Astrocyte (in vitro differentiated cells and primary cell): ENCODE measurements at regions not wholly inside any gene's neighbourhood (a gene's known extent, or its start where the extent isn't known, plus 50 kb on each side); places are given as distances from the start of the nearest gene placed in this dataset.

Source experiments
- DNase-seq: peaks from one replicate; pipeline ENCODE4 v3.0.0-alpha.2; 2010; ENCODE audit warnings: low read depth
- FAIRE-seq: peaks from 2 replicates; lab custom pipeline; 2011; peaks lifted over from hg19 to GRCh38; lab: Jason Lieb, UNC
- H2AFZ ChIP-seq: 2 replicates; pipeline ENCODE4 v1.6.0; 2012; ENCODE audit warnings: low read depth, low read length, inconsistent platforms
- H3K27ac ChIP-seq: 2 replicates; pipeline ENCODE4 v1.5.1; 2011; ENCODE audit warnings: low read depth, low read length, inconsistent platforms
- H3K27me3 ChIP-seq: 2 replicates; pipeline ENCODE4 v1.6.0; 2011; ENCODE audit warnings: low read length, inconsistent platforms; ENCODE audit not compliant: insufficient read depth
- H3K36me3 ChIP-seq: 2 replicates; pipeline ENCODE4 v1.5.1; 2011; ENCODE audit warnings: low read length, inconsistent platforms; ENCODE audit not compliant: insufficient read depth
- H3K4me1 ChIP-seq: 2 replicates; pipeline ENCODE4 v1.5.1; 2011; ENCODE audit warnings: low read length, inconsistent platforms; ENCODE audit not compliant: insufficient read depth
- H3K4me2 ChIP-seq: 2 replicates; pipeline ENCODE4 v1.6.0; 2012; ENCODE audit warnings: low read length, inconsistent platforms
- H3K4me3 ChIP-seq: 2 replicates; pipeline ENCODE4 v1.5.1; 2011; ENCODE audit warnings: low read depth, mild to moderate bottlenecking, low read length, inconsistent platforms; ENCODE audit not compliant: insufficient read depth
- H3K79me2 ChIP-seq: 2 replicates; pipeline ENCODE4 v1.6.0; 2012; ENCODE audit warnings: mild to moderate bottlenecking, low read length, inconsistent platforms; ENCODE audit not compliant: insufficient read depth
- H3K9ac ChIP-seq: 2 replicates; pipeline ENCODE4 v1.6.0; 2012; ENCODE audit warnings: mild to moderate bottlenecking, low read length, inconsistent platforms
- H3K9me3 ChIP-seq: 2 replicates; pipeline ENCODE4 v1.5.1; 2012; ENCODE audit warnings: low read depth, mild to moderate bottlenecking, low read length, inconsistent platforms; ENCODE audit not compliant: insufficient read depth
- H4K20me1 ChIP-seq: 2 replicates; pipeline ENCODE4 v1.6.0; 2012; ENCODE audit warnings: low read length, inconsistent platforms; ENCODE audit not compliant: insufficient read depth
- H3K27ac Mint-ChIP-seq: one replicate; pipeline ENCODE4 v1.8.0; 2021; ENCODE audit warnings: mild to moderate bottlenecking, mixed read lengths; ENCODE audit not compliant: unreplicated experiment
- H3K27me3 Mint-ChIP-seq: one replicate; pipeline ENCODE4 v1.8.0; 2021; ENCODE audit warnings: low read depth, mixed read lengths; ENCODE audit not compliant: unreplicated experiment
- H3K36me3 Mint-ChIP-seq: one replicate; pipeline ENCODE4 v1.8.0; 2021; ENCODE audit warnings: low read depth, mixed read lengths; ENCODE audit not compliant: unreplicated experiment
- H3K4me1 Mint-ChIP-seq: one replicate; pipeline ENCODE4 v1.8.0; 2021; ENCODE audit warnings: low read depth, mixed read lengths; ENCODE audit not compliant: unreplicated experiment
- H3K4me3 Mint-ChIP-seq: one replicate; pipeline ENCODE4 v1.8.0; 2021; ENCODE audit warnings: mild to moderate bottlenecking, moderate library complexity, mixed read lengths; ENCODE audit not compliant: unreplicated experiment
- H3K9me3 Mint-ChIP-seq: one replicate; pipeline ENCODE4 v1.8.0; 2021; ENCODE audit warnings: mild to moderate bottlenecking, mixed read lengths; ENCODE audit not compliant: unreplicated experiment
- EZH2 ChIP-seq: IDR thresholded peaks from 2 replicates; pipeline ENCODE4 v1.6.1; 2012; ENCODE audit warnings: mild to moderate bottlenecking, low read length, inconsistent platforms; ENCODE audit not compliant: insufficient read depth
- TF ChIP-seq, protein P1 (sequence below): IDR thresholded peaks from 2 replicates; pipeline ENCODE4 v1.5.1; 2011; ENCODE audit warnings: low read depth, mild to moderate bottlenecking, inconsistent platforms, low read length, moderate library complexity; ENCODE audit not compliant: insufficient read depth

DNA sequence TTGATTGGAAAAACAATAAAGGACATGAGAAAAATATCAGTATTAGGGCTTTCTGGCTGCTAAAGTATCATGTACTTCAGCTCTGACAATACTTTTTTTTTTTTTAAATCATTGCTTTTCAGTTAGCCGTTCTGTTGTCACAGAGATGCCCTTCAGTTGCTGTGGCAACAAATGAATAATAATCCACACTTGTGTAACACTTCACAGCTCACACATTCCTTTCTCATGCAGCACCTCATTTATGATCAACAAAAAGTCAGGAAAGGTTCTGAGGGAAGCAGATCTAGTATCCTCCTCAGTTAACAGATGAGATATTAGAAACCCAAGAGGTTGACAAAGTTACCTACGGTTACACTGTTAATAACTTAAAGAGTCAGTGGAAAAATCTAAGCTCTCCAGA lies 444.2 kb upstream of the SLIT2 start:
- H3K4me3 ChIP-seq, result no peak overlapping the region
- H3K27me3 Mint-ChIP-seq, result no peaks in the 10 kb centered on the region
- no peaks in the 10 kb centered on the region for H4K20me1 ChIP-seq
- H3K27me3 ChIP-seq, result no peaks in the 10 kb centered on the region
- no peaks in the 10 kb centered on the region for H3K79me2 ChIP-seq
- H3K27ac Mint-ChIP-seq, result peak overlapping the region; percentile 29
- DNase-seq, result peak; percentile 77
- peaks cover 12% of the 10 kb centered on the region for H3K4me1 ChIP-seq
- no peak overlapping the region for H3K4me3 Mint-ChIP-seq
- no peak overlapping the region for H2AFZ ChIP-seq
- H3K9me3 Mint-ChIP-seq, result no peaks in the 10 kb centered on the region
- H3K4me2 ChIP-seq, result no peak overlapping the region
- no peak for TF ChIP-seq EZH2
- TF ChIP-seq, protein P1, sequence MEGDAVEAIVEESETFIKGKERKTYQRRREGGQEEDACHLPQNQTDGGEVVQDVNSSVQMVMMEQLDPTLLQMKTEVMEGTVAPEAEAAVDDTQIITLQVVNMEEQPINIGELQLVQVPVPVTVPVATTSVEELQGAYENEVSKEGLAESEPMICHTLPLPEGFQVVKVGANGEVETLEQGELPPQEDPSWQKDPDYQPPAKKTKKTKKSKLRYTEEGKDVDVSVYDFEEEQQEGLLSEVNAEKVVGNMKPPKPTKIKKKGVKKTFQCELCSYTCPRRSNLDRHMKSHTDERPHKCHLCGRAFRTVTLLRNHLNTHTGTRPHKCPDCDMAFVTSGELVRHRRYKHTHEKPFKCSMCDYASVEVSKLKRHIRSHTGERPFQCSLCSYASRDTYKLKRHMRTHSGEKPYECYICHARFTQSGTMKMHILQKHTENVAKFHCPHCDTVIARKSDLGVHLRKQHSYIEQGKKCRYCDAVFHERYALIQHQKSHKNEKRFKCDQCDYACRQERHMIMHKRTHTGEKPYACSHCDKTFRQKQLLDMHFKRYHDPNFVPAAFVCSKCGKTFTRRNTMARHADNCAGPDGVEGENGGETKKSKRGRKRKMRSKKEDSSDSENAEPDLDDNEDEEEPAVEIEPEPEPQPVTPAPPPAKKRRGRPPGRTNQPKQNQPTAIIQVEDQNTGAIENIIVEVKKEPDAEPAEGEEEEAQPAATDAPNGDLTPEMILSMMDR, result no peak
- FAIRE-seq, result peak; percentile 81
- no peaks in the 10 kb centered on the region for H3K36me3 Mint-ChIP-seq
- H3K36me3 ChIP-seq, result no peaks in the 10 kb centered on the region
- peaks cover 42% of the 10 kb centered on the region for H3K4me1 Mint-ChIP-seq
- no peaks in the 10 kb centered on the region for H3K9me3 ChIP-seq
- H3K9ac ChIP-seq, result no peak overlapping the region
- no peak overlapping the region for H3K27ac ChIP-seq

DNA sequence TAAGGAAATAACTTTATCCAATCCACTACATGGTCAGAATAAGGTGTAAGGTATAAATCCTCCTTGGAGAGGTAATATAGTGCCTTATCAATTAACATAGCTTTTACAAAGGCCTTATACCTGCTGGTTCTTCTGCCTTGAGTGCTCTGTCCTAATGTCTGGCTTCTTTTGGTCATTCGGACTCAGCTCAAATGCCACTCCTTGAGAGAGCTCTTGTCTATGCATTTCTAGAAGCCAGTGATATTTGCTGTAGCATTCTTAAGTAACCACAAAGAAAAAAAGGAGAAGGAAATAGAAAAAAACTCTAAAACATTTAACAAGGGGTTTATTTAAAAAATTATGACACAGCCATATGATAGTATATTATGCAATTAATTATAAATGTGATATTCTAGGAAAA lies 444.8 kb upstream of the SLIT2 start:
- Histone ChIP-seq H3K4me2 (no peak overlapping the region), H3K4me1 (peaks cover 12% of the 10 kb centered on the region), H3K79me2 (no peaks in the 10 kb centered on the region), H3K27me3 (no peaks in the 10 kb centered on the region), H3K4me3 (no peak overlapping the region), H3K27ac (no peak overlapping the region), H3K36me3 (no peaks in the 10 kb centered on the region), H3K9me3 (no peaks in the 10 kb centered on the region), H3K9ac (no peak overlapping the region), H4K20me1 (no peaks in the 10 kb centered on the region), H2AFZ (peak overlapping the region; percentile 11)
- peak overlapping the region; percentile 90 for H3K27ac Mint-ChIP-seq
- no peaks in the 10 kb centered on the region for H3K9me3 Mint-ChIP-seq
- DNase-seq (peak; percentile 36), FAIRE-seq (no peak)
- H3K27me3 Mint-ChIP-seq, result no peaks in the 10 kb centered on the region
- H3K4me3 Mint-ChIP-seq, result no peak overlapping the region
- peaks cover 42% of the 10 kb centered on the region for H3K4me1 Mint-ChIP-seq
- TF ChIP-seq, protein P1, result no peak
- no peak for TF ChIP-seq EZH2
- H3K36me3 Mint-ChIP-seq, result no peaks in the 10 kb centered on the region

DNA sequence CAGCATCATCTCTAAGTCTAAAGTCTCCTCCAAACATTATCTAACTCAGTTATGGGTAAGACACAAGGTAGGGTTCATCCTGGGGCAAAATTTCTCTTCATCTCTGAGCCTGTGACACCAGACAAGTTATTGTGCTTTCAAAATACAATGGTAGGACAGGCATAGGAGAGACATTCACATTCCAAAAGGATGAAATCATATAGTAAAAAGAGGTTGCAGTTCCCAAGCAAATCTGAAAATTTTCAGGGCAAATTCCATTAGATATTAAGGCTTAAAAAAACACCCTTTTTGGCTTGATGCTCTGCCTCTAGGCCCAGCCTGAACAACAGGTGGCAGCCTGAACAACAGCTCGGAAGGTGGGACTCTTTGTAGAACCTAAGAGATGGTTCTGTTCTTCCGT lies 448.3 kb upstream of the SLIT2 start:
- peaks cover 5% of the 10 kb centered on the region for H3K27me3 Mint-ChIP-seq
- Histone ChIP-seq H2AFZ (no peak overlapping the region), H3K9me3 (no peaks in the 10 kb centered on the region), H3K4me3 (no peak overlapping the region), H3K4me1 (peaks cover 8% of the 10 kb centered on the region), H3K79me2 (no peaks in the 10 kb centered on the region), H3K4me2 (no peak overlapping the region), H3K27me3 (no peaks in the 10 kb centered on the region), H3K9ac (no peak overlapping the region), H4K20me1 (no peaks in the 10 kb centered on the region), H3K27ac (no peak overlapping the region), H3K36me3 (no peaks in the 10 kb centered on the region)
- DNase-seq (peak; percentile 15), FAIRE-seq (no peak)
- H3K4me3 Mint-ChIP-seq, result no peak overlapping the region
- H3K36me3 Mint-ChIP-seq, result no peaks in the 10 kb centered on the region
- H3K27ac Mint-ChIP-seq, result peak overlapping the region; percentile 13
- H3K9me3 Mint-ChIP-seq, result no peaks in the 10 kb centered on the region
- TF ChIP-seq EZH2, result no peak
- TF ChIP-seq, protein P1, result no peak
- H3K4me1 Mint-ChIP-seq, result peaks cover 29% of the 10 kb centered on the region
